Keratinocyte (primary cell): ENCODE measurements at regions not wholly inside any gene's neighbourhood (a gene's known extent, or its start where the extent isn't known, plus 50 kb on each side); places are given as distances from the start of the nearest gene placed in this dataset.

Source experiments
- CTCF ChIP-seq, 3 experiments: IDR thresholded peaks in 1 of 3; conservative IDR thresholded peaks in 1 of 3; optimal IDR thresholded peaks in 1 of 3; 2 replicates in 2 of 3; 3 replicates in 1 of 3; pipeline versions ENCODE3 to v1.5.1; 2011; ENCODE audit warnings: low read length in 3 of 3, mild to moderate bottlenecking in 3 of 3, moderate library complexity in 2 of 3, control low read depth in 1 of 3, inconsistent platforms in 1 of 3; ENCODE audit not compliant: insufficient read depth in 2 of 3; ENCODE audit errors: extremely low read depth in 1 of 3
- EZH2 ChIP-seq: IDR thresholded peaks from one replicate; pipeline ENCODE4 v1.6.1; 2012; ENCODE audit warnings: inconsistent platforms, mild to moderate bottlenecking, low read length, moderate library complexity

GRCh38 chr2:123935405-123935804 lies 89.7 kb upstream of the CNTNAP5 start:
- TF ChIP-seq CTCF (optimal IDR thresholded peaks at IDR 0.05 in 1 of 3, IDR thresholded peaks at IDR 0.05 in 1 of 3, conservative IDR thresholded peaks at IDR 0.05 in 1 of 3; ENCODE audit: extremely low read depth in 1 of 3, insufficient read depth in 2 of 3, low read length in 3 of 3) (no peak), EZH2 (no peak)
